Right forelimb (tissue), 1 donor: ENCODE measurements at regions not wholly inside any gene's neighbourhood (a gene's known extent, or its start where the extent isn't known, plus 50 kb on each side); places are given as distances from the start of the nearest gene placed in this dataset.
"Not testable (repeated sequence)": the region's sequence is repeated elsewhere in the genome, so short reads cannot be mapped to it uniquely, and the experiment has no call there.

Experiments
- DNase-seq: peaks from one replicate; pipeline ENCODE4 v3.0.0-alpha.2; 2018

GRCh38 chr5:121378046-121378445 is 473.6 kb upstream of the FTMT start:
- DNase-seq = no peak

- DNase-seq = no peak
These were observed 472.9 kb upstream of the FTMT start for GRCh38 chr5:121378559-121379359.

GRCh38 chr5:121380066-121380465 is 471.6 kb upstream of the FTMT start:
- no peak for DNase-seq

- no peak for DNase-seq
These were observed 467.3 kb upstream of the FTMT start for GRCh38 chr5:121384359-121384758.

GRCh38 chr5:121386334-121386733 is 465.3 kb upstream of the FTMT start:
- no peak for DNase-seq

- no peak for DNase-seq
These were observed 455.0 kb upstream of the FTMT start for GRCh38 chr5:121396716-121397115.

GRCh38 chr5:121399879-121400278 is 451.8 kb upstream of the FTMT start:
- DNase-seq = no peak

GRCh38 chr5:121408778-121409177 is 442.9 kb upstream of the FTMT start:
- no peak for DNase-seq

- no peak for DNase-seq
These were observed 436.4 kb upstream of the FTMT start for GRCh38 chr5:121415270-121415669.

- no peak for DNase-seq
These were observed 430.0 kb upstream of the FTMT start for GRCh38 chr5:121421646-121422045.

GRCh38 chr5:121424976-121425375 is 426.7 kb upstream of the FTMT start:
- DNase-seq = no peak

GRCh38 chr5:121426153-121426552 is 425.5 kb upstream of the FTMT start:
- no peak for DNase-seq

GRCh38 chr5:121429761-121430160 is 421.9 kb upstream of the FTMT start:
- DNase-seq = no peak

GRCh38 chr5:121430538-121430937 is 421.1 kb upstream of the FTMT start:
- no peak for DNase-seq

GRCh38 chr5:121445511-121445910 is 406.2 kb upstream of the FTMT start:
- no peak for DNase-seq

- no peak for DNase-seq
These were observed 389.2 kb upstream of the FTMT start for GRCh38 chr5:121462441-121462840.

GRCh38 chr5:121471222-121471621 is 380.5 kb upstream of the FTMT start:
- not testable (repeated sequence) for DNase-seq

GRCh38 chr5:121478636-121479035 is 373.0 kb upstream of the FTMT start:
- no peak for DNase-seq

- DNase-seq = no peak
These were observed 372.3 kb upstream of the FTMT start for GRCh38 chr5:121479337-121479736.

GRCh38 chr5:121485281-121485680 is 366.4 kb upstream of the FTMT start:
- no peak for DNase-seq

GRCh38 chr5:121485999-121486398 is 365.7 kb upstream of the FTMT start:
- DNase-seq = not testable (repeated sequence)

- DNase-seq = no peak
These were observed 361.7 kb upstream of the FTMT start for GRCh38 chr5:121489972-121490371.

GRCh38 chr5:121497176-121497575 is 354.5 kb upstream of the FTMT start:
- DNase-seq = no peak

- DNase-seq = no peak
These were observed 351.4 kb upstream of the FTMT start for GRCh38 chr5:121500310-121500709.
